ENCODE measurements at regions not wholly inside any gene's neighbourhood (a gene's known extent, or its start where the extent isn't known, plus 50 kb on each side); places are given as distances from the start of the nearest gene placed in this dataset.

- Histone ChIP-seq H3K9me3 (ENCODE audit: control insufficient read depth, insufficient read depth, low read depth, low read length) (no peaks in the 10 kb centered on the region), H3K36me3 (ENCODE audit: control insufficient read depth, insufficient read depth, low read length) (no peaks in the 10 kb centered on the region), H3K4me3 (ENCODE audit: low read depth in 2 of 2, low read length in 2 of 2) (no peak overlapping the region), H3K4me1 (ENCODE audit: control insufficient read depth, insufficient read depth, low read length) (no peaks in the 10 kb centered on the region), H3K27ac (ENCODE audit: low read length) (no peak overlapping the region), H3K27me3 (ENCODE audit: control insufficient read depth, insufficient read depth, low read length) (no peaks in the 10 kb centered on the region)
- DNase-seq (ENCODE audit: low read depth, low spot score) (no peak), ATAC-seq (no peak)
- no TSS peak for BruUV-seq (replicated peaks)
- TF ChIP-seq POLR2AphosphoS5 (IDR thresholded peaks at IDR 0.05; ENCODE audit: low read depth, low read length) (no peak), TCF7L2 (IDR thresholded peaks at IDR 0.05; ENCODE audit: low read depth, low read length) (no peak), SIN3A (IDR thresholded peaks at IDR 0.05; ENCODE audit: borderline replicate concordance, insufficient read depth, low read depth, low read length) (no peak)
- TF ChIP-seq, protein P1, sequence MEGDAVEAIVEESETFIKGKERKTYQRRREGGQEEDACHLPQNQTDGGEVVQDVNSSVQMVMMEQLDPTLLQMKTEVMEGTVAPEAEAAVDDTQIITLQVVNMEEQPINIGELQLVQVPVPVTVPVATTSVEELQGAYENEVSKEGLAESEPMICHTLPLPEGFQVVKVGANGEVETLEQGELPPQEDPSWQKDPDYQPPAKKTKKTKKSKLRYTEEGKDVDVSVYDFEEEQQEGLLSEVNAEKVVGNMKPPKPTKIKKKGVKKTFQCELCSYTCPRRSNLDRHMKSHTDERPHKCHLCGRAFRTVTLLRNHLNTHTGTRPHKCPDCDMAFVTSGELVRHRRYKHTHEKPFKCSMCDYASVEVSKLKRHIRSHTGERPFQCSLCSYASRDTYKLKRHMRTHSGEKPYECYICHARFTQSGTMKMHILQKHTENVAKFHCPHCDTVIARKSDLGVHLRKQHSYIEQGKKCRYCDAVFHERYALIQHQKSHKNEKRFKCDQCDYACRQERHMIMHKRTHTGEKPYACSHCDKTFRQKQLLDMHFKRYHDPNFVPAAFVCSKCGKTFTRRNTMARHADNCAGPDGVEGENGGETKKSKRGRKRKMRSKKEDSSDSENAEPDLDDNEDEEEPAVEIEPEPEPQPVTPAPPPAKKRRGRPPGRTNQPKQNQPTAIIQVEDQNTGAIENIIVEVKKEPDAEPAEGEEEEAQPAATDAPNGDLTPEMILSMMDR (IDR thresholded peaks at IDR 0.05), result no peak
- TF ChIP-seq, protein P2, sequence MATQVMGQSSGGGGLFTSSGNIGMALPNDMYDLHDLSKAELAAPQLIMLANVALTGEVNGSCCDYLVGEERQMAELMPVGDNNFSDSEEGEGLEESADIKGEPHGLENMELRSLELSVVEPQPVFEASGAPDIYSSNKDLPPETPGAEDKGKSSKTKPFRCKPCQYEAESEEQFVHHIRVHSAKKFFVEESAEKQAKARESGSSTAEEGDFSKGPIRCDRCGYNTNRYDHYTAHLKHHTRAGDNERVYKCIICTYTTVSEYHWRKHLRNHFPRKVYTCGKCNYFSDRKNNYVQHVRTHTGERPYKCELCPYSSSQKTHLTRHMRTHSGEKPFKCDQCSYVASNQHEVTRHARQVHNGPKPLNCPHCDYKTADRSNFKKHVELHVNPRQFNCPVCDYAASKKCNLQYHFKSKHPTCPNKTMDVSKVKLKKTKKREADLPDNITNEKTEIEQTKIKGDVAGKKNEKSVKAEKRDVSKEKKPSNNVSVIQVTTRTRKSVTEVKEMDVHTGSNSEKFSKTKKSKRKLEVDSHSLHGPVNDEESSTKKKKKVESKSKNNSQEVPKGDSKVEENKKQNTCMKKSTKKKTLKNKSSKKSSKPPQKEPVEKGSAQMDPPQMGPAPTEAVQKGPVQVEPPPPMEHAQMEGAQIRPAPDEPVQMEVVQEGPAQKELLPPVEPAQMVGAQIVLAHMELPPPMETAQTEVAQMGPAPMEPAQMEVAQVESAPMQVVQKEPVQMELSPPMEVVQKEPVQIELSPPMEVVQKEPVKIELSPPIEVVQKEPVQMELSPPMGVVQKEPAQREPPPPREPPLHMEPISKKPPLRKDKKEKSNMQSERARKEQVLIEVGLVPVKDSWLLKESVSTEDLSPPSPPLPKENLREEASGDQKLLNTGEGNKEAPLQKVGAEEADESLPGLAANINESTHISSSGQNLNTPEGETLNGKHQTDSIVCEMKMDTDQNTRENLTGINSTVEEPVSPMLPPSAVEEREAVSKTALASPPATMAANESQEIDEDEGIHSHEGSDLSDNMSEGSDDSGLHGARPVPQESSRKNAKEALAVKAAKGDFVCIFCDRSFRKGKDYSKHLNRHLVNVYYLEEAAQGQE (IDR thresholded peaks at IDR 0.05; ENCODE audit: insufficient read depth in 1 of 2, low read depth in 2 of 2, low read length in 1 of 2), result no peak
- POLR2A ChIA-PET, result no interaction called here
- CTCF ChIA-PET, result no interaction called here
- in situ Hi-C loops (cut with HindIII; ENCODE audit: low pct_unique_long_range_greater_than_20kb, low sequenced_read_pairs) (no loop called here), intact Hi-C loops (cut with micrococcal nuclease; ENCODE audit: unreplicated experiment) (no loop called here)
These were observed 52.8 kb upstream of the ANO1 start for GRCh38 chr11:70025308-70025707.

GRCh38 chr11:70026012-70026411 lies 52.1 kb upstream of the ANO1 start:
- ATAC-seq, result no peak
- intact Hi-C loops (cut with micrococcal nuclease; ENCODE audit: unreplicated experiment) (no loop called here), in situ Hi-C loops (cut with HindIII; ENCODE audit: low pct_unique_long_range_greater_than_20kb, low sequenced_read_pairs) (no loop called here)
- TF ChIP-seq, protein P2 (IDR thresholded peaks at IDR 0.05; ENCODE audit: insufficient read depth in 1 of 2, low read depth in 2 of 2, low read length in 1 of 2), result no peak
- TF ChIP-seq POLR2AphosphoS5 (IDR thresholded peaks at IDR 0.05; ENCODE audit: low read depth, low read length) (no peak), TCF7L2 (IDR thresholded peaks at IDR 0.05; ENCODE audit: low read depth, low read length) (no peak), SIN3A (IDR thresholded peaks at IDR 0.05; ENCODE audit: borderline replicate concordance, insufficient read depth, low read depth, low read length) (no peak)
- TF ChIP-seq, protein P1 (IDR thresholded peaks at IDR 0.05), result no peak
- POLR2A ChIA-PET, result no interaction called here
- Histone ChIP-seq H3K4me3 (ENCODE audit: low read depth in 2 of 2, low read length in 2 of 2) (no peak overlapping the region), H3K27me3 (ENCODE audit: control insufficient read depth, insufficient read depth, low read length) (no peaks in the 10 kb centered on the region), H3K27ac (ENCODE audit: low read length) (no peak overlapping the region), H3K36me3 (ENCODE audit: control insufficient read depth, insufficient read depth, low read length) (no peaks in the 10 kb centered on the region), H3K9me3 (ENCODE audit: control insufficient read depth, insufficient read depth, low read depth, low read length) (no peaks in the 10 kb centered on the region), H3K4me1 (ENCODE audit: control insufficient read depth, insufficient read depth, low read length) (no peaks in the 10 kb centered on the region)
- no TSS peak for BruUV-seq (replicated peaks)
- no peak for DNase-seq (ENCODE audit: low read depth, low spot score)
- CTCF ChIA-PET, result no interaction called here

All from Panc1 (cell line).